Psoas muscle (tissue), 7 donors: ENCODE measurements at regions not wholly inside any gene's neighbourhood (a gene's known extent, or its start where the extent isn't known, plus 50 kb on each side); places are given as distances from the start of the nearest gene placed in this dataset.

ENCODE experiments used
- ATAC-seq, 4 donors: fragments of 200-7000 bp; cut with Tn5 transposase; one replicate each; pipeline ENCODE4 v1.9.1; 2020; ENCODE audit warnings: moderate library complexity in 3 of 4, mild to moderate bottlenecking in 2 of 4
- DNase-seq, 2 donors: peaks; one replicate each; pipeline ENCODE4 v3.0.0-alpha.2; 2020
- H3K27ac ChIP-seq: fragments of 200-600 bp; one replicate; pipeline ENCODE4 v1.8.0; 2022
- H3K27me3 ChIP-seq, 3 donors: fragments of 200-600 bp in 1 of 3; one replicate each; pipeline versions ENCODE4 v1.6.1 to v1.8.0; 2013 to 2022; ENCODE audit warnings: low read length in 2 of 3, mild to moderate bottlenecking in 2 of 3, moderate library complexity in 1 of 3; ENCODE audit not compliant: insufficient read depth in 3 of 3
- H3K36me3 ChIP-seq, 2 donors: fragments of 200-600 bp in 1 of 2; one replicate each; pipeline versions ENCODE4 v1.6.1 to v1.8.0; 2013 to 2022; ENCODE audit warnings: low read depth in 1 of 2, mild to moderate bottlenecking in 1 of 2, moderate library complexity in 1 of 2; ENCODE audit not compliant: insufficient read depth in 1 of 2
- H3K4me1 ChIP-seq: fragments of 200-600 bp; one replicate; pipeline ENCODE4 v1.8.0; 2022
- H3K4me3 ChIP-seq: fragments of 200-600 bp; one replicate; pipeline ENCODE4 v1.8.0; 2022; ENCODE audit warnings: mild to moderate bottlenecking
- H3K9me3 ChIP-seq: fragments of 200-600 bp; one replicate; pipeline ENCODE4 v1.8.0; 2022
- CTCF ChIP-seq: fragments of 200-600 bp; IDR thresholded peaks from one replicate; pipeline ENCODE4 v1.8.0; 2022; ENCODE audit warnings: antibody characterized with exemption
- WGBS, 3 donors: extraction: QIAGEN DNeasy Blood & Tissue Kit; methylation state at CpG; one replicate each; pipeline versions ENCODE4 v1.1.6 to v1.1.7; 2013; 5-methylcytosine and 5-hydroxymethylcytosine counted together
- intact Hi-C, 2 donors: fragments of 100-400 bp; cut with DNase I; formaldehyde crosslinking; loops; one replicate each; pipeline versions ENCODE4 v1.11.0 to v1.14.2; 2022
- donor health status: healthy with polysubstance abuse.
- donor health status: DM: no; HTN: no; CAD: no; lungs with moderate emphysema.
- donor health status: Bipolar disorder and iron deficiency.
- donor health status: healthy.
- donor health status: DM: yes; HTN: yes; CAD: no.
- donor health status: DM: no; HTN: no; CAD: no.
- donor health status: DM: yes; HTN: yes; CAD: no.

GRCh38 chr11:119791047-119791446 lies 62.0 kb upstream of the NECTIN1 start:
- Histone ChIP-seq H3K27me3 (peaks cover 0 to 14% (median 0%) of the 10 kb centered on the region in 3 donors), H3K4me1 (no peaks in the 10 kb centered on the region), H3K4me3 (no peak overlapping the region), H3K36me3 (no peaks in the 10 kb centered on the region), H3K9me3 (no peaks in the 10 kb centered on the region), H3K27ac (no peak overlapping the region)
- no peak for TF ChIP-seq CTCF
- no peak for DNase-seq
- WGBS, 3 donors = 64 to 67% (median 65%) methylated on average over 6 of the region's 6 CpGs
- ATAC-seq = no peak
- intact Hi-C loops = no loop called here

GRCh38 chr11:119790476-119790875 lies 61.5 kb upstream of the NECTIN1 start:
- peaks cover 0 to 9% (median 0%) of the 10 kb centered on the region in 3 donors for H3K27me3 ChIP-seq
- H3K4me3 ChIP-seq = no peak overlapping the region
- no peaks in the 10 kb centered on the region for H3K36me3 ChIP-seq
- no peaks in the 10 kb centered on the region for H3K9me3 ChIP-seq
- TF ChIP-seq CTCF = no peak
- 74 to 82% (median 77%) methylated on average over 9 of the region's 9 CpGs for WGBS, 3 donors
- ATAC-seq = no peak
- intact Hi-C loops = no loop called here
- H3K27ac ChIP-seq = no peak overlapping the region
- H3K4me1 ChIP-seq = no peaks in the 10 kb centered on the region
- DNase-seq = no peak

- no peak overlapping the region for H3K27ac ChIP-seq
- H3K9me3 ChIP-seq = no peaks in the 10 kb centered on the region
- WGBS, 3 donors = 84 to 86% (median 86%) methylated on average over 11 of the region's 11 CpGs
- ATAC-seq (no peak), DNase-seq (no peak)
- H3K4me3 ChIP-seq = no peak overlapping the region
- peaks cover 0 to 7% (median 0%) of the 10 kb centered on the region in 3 donors for H3K27me3 ChIP-seq
- no peaks in the 10 kb centered on the region for H3K36me3 ChIP-seq
- no peaks in the 10 kb centered on the region for H3K4me1 ChIP-seq
- intact Hi-C loops = no loop called here
- no peak for TF ChIP-seq CTCF
Measured at GRCh38 chr11:119789766-119790407, 60.9 kb upstream of the NECTIN1 start.

GRCh38 chr11:119788911-119789560 lies 60.0 kb upstream of the NECTIN1 start:
- Histone ChIP-seq H3K9me3 (no peaks in the 10 kb centered on the region), H3K4me1 (no peaks in the 10 kb centered on the region), H3K27ac (no peak overlapping the region), H3K4me3 (no peak overlapping the region), H3K36me3 (no peaks in the 10 kb centered on the region), H3K27me3 (no peaks in the 10 kb centered on the region)
- no peak for TF ChIP-seq CTCF
- ATAC-seq (no peak), DNase-seq (no peak)
- 77 to 81% (median 79%) methylated on average over 22 of the region's 22 CpGs for WGBS, 3 donors
- intact Hi-C loops = no loop called here
